ENCODE measurements at regions not wholly inside any gene's neighbourhood (a gene's known extent, or its start where the extent isn't known, plus 50 kb on each side); places are given as distances from the start of the nearest gene placed in this dataset.

- TF ChIP-seq, protein P1, sequence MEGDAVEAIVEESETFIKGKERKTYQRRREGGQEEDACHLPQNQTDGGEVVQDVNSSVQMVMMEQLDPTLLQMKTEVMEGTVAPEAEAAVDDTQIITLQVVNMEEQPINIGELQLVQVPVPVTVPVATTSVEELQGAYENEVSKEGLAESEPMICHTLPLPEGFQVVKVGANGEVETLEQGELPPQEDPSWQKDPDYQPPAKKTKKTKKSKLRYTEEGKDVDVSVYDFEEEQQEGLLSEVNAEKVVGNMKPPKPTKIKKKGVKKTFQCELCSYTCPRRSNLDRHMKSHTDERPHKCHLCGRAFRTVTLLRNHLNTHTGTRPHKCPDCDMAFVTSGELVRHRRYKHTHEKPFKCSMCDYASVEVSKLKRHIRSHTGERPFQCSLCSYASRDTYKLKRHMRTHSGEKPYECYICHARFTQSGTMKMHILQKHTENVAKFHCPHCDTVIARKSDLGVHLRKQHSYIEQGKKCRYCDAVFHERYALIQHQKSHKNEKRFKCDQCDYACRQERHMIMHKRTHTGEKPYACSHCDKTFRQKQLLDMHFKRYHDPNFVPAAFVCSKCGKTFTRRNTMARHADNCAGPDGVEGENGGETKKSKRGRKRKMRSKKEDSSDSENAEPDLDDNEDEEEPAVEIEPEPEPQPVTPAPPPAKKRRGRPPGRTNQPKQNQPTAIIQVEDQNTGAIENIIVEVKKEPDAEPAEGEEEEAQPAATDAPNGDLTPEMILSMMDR (IDR thresholded peaks at IDR 0.05; ENCODE audit: low read depth, low read length): no peak
- TF ChIP-seq EZH2phosphoT487 (IDR thresholded peaks at IDR 0.05; ENCODE audit: low read depth): no peak
Measured at GRCh38 chr18:73164430-73164829, 296.6 kb upstream of the NETO1 start.

Measured in OCI-LY3 (cell line).